ENCODE measurements at regions not wholly inside any gene's neighbourhood (a gene's known extent, or its start where the extent isn't known, plus 50 kb on each side); places are given as distances from the start of the nearest gene placed in this dataset.

DNA sequence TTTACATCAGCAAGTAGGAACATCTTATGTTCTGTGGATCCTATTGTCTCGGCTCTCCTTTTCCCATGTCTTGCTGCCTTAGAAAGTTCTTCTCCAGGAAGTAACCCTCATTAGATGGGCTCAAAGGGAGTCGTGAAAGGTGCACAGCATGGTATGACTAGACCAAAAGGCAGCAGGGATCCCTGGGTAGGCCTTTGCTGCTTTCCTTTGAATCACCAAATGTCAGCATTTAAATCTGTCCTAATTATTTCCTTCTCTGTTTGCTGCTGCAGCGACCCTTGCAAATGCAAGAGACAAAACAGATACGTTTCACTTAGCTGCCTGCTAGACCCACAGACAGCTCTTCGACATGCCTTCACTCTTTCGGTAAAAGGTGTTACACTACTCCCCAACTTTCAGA, 218.4 kb downstream of the ACTL7B start:
- H3K4me1 Mint-ChIP-seq, result peaks cover 67% of the 10 kb centered on the region
- H3K9me3 ChIP-seq (replicated peaks in 1 of 2; ENCODE audit: control insufficient read depth in 1 of 2, insufficient read depth in 1 of 2, low read length in 2 of 2), result no peaks in the 10 kb centered on the region
- peaks cover 0 to 3% (median 1%) of the 10 kb centered on the region in 3 donors for H3K27me3 Mint-ChIP-seq (ENCODE audit: low read depth in 3 of 3)
- DNase-seq, result no peak
- no peaks in the 10 kb centered on the region for H3K27me3 ChIP-seq (ENCODE audit: control insufficient read depth in 2 of 2, insufficient read depth in 2 of 2, low read length in 2 of 2)
- peaks cover 29 to 61% of the 10 kb centered on the region in 2 donors for H3K4me1 ChIP-seq (ENCODE audit: control insufficient read depth in 1 of 2, insufficient read depth in 2 of 2, low read length in 2 of 2)
- TF ChIP-seq CTCF (IDR thresholded peaks at IDR 0.05), result no peak
- no peak overlapping the region for H3K4me3 ChIP-seq (replicated peaks in 1 of 3; ENCODE audit: low read depth in 2 of 3, low read length in 3 of 3)
- no peak overlapping the region for H3K9ac ChIP-seq (ENCODE audit: insufficient read depth, low read length, poor library complexity, severe bottlenecking)
- WGBS (ENCODE audit: insufficient coverage), result 70% methylated on average over 6 of the region's 6 CpGs
- H2AFZ ChIP-seq (ENCODE audit: insufficient read depth, low read depth, low read length, poor library complexity, severe bottlenecking), result peak overlapping the region; percentile 46
- peaks cover 0 to 2% of the 10 kb centered on the region in 2 donors for H3K36me3 Mint-ChIP-seq
- H3K36me3 ChIP-seq (replicated peaks in 1 of 2; ENCODE audit: control insufficient read depth in 1 of 2, insufficient read depth in 2 of 2, low read length in 2 of 2), result no peaks in the 10 kb centered on the region
- no peak overlapping the region for H3K4me2 ChIP-seq (replicated peaks; ENCODE audit: extremely low read depth, low read length, poor library complexity, severe bottlenecking)
- no peak overlapping the region for H3K27ac ChIP-seq (ENCODE audit: low read depth in 1 of 2, low read length in 2 of 2)
- no peak overlapping the region for H3K27ac Mint-ChIP-seq
- peaks cover 0 to 2% (median 0%) of the 10 kb centered on the region in 7 donors for H3K9me3 Mint-ChIP-seq
- H3K79me2 ChIP-seq (ENCODE audit: insufficient read depth, low read length), result no peaks in the 10 kb centered on the region
- intact Hi-C loops (cut with micrococcal nuclease), result no loop called here
- H3K4me3 Mint-ChIP-seq, result no peak overlapping the region
- H4K20me1 ChIP-seq (ENCODE audit: insufficient read depth, low read length), result no peaks in the 10 kb centered on the region

DNA sequence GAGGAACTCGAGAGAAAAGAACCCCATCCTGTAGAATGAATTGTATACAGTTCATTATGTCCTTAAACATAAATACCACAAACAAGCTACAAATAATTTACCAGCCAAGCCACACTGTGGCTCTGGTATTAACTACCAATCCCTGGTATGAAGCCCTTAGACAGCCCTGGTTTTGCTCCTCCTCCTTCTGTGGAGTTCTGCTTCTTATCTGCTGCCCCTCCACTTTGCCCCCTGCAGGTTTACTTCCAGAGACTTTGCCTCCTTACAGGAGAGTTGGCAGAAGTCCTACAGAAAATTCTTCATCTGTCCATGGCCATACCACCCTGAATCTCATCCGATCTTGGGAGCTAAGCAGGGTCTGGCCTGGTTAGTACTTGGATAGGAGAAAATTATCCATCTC, 219.8 kb downstream of the ACTL7B start:
- Mint-ChIP-seq H3K27ac (peak overlapping the region in 3 of 7 donors; percentile 23 to 62 (median 24)), H3K4me3 (no peak overlapping the region), H3K4me1 (peaks cover 74% of the 10 kb centered on the region), H3K36me3 (peaks cover 0 to 2% of the 10 kb centered on the region in 2 donors), H3K27me3 (ENCODE audit: low read depth in 3 of 3) (peaks cover 0 to 3% (median 1%) of the 10 kb centered on the region in 3 donors), H3K9me3 (peaks cover 0 to 2% (median 0%) of the 10 kb centered on the region in 7 donors)
- intact Hi-C loops (cut with micrococcal nuclease), result no loop called here
- Histone ChIP-seq H3K9ac (ENCODE audit: insufficient read depth, low read length, poor library complexity, severe bottlenecking) (no peak overlapping the region), H3K4me1 (ENCODE audit: control insufficient read depth in 1 of 2, insufficient read depth in 2 of 2, low read length in 2 of 2) (peaks cover 34 to 66% of the 10 kb centered on the region in 2 donors), H3K79me2 (ENCODE audit: insufficient read depth, low read length) (no peaks in the 10 kb centered on the region), H2AFZ (ENCODE audit: insufficient read depth, low read depth, low read length, poor library complexity, severe bottlenecking) (no peak overlapping the region), H3K4me3 (replicated peaks in 1 of 3; ENCODE audit: low read depth in 2 of 3, low read length in 3 of 3) (no peak overlapping the region), H3K27ac (ENCODE audit: low read depth in 1 of 2, low read length in 2 of 2) (no peak overlapping the region), H4K20me1 (ENCODE audit: insufficient read depth, low read length) (no peaks in the 10 kb centered on the region), H3K9me3 (replicated peaks in 1 of 2; ENCODE audit: control insufficient read depth in 1 of 2, insufficient read depth in 1 of 2, low read length in 2 of 2) (no peaks in the 10 kb centered on the region), H3K27me3 (ENCODE audit: control insufficient read depth in 2 of 2, insufficient read depth in 2 of 2, low read length in 2 of 2) (no peaks in the 10 kb centered on the region), H3K36me3 (replicated peaks in 1 of 2; ENCODE audit: control insufficient read depth in 1 of 2, insufficient read depth in 2 of 2, low read length in 2 of 2) (no peaks in the 10 kb centered on the region), H3K4me2 (replicated peaks; ENCODE audit: extremely low read depth, low read length, poor library complexity, severe bottlenecking) (no peak overlapping the region)
- no peak for TF ChIP-seq CTCF (IDR thresholded peaks at IDR 0.05)
- no CpG with 5 or more reads among the region's 2 CpGs for WGBS (ENCODE audit: insufficient coverage)
- no peak for DNase-seq

Data from CD14-positive monocyte (primary cell).